GM21723 (cell line): ENCODE measurements at regions not wholly inside any gene's neighbourhood (a gene's known extent, or its start where the extent isn't known, plus 50 kb on each side); places are given as distances from the start of the nearest gene placed in this dataset.

ENCODE experiments used
- ATAC-seq: cut with Tn5 transposase; IDR thresholded peaks from one replicate; pipeline ENCODE4 v1.9.1; 2021; ENCODE audit warnings: mild to moderate bottlenecking, moderate library complexity; ENCODE audit not compliant: unreplicated experiment

- ATAC-seq: no peak
Observed at GRCh38 chr22:27424319-27424718, 377.2 kb downstream of the MN1 start.

GRCh38 chr22:27429476-27429875, 372.1 kb downstream of the MN1 start:
- ATAC-seq: no peak

DNA sequence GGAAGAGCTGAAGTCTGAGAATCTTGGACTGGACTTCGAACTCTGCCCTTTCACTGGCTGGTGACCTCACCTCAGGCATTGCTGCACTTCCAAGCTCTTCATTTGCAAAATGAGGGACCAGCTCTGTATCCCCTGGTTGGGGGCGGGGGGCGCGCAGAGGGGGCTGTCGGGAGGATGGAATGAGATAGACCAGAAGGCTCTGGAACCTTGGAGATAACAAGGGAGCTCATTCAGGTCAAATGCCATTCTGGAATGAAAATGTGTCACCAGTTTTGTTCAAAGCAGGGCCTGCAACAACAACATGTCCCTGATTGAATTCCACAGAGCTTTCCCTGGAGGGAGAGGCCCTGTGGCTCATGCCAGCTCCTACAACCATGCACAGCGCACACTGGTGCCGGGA, 370.5 kb downstream of the MN1 start:
- ATAC-seq: no peak

DNA sequence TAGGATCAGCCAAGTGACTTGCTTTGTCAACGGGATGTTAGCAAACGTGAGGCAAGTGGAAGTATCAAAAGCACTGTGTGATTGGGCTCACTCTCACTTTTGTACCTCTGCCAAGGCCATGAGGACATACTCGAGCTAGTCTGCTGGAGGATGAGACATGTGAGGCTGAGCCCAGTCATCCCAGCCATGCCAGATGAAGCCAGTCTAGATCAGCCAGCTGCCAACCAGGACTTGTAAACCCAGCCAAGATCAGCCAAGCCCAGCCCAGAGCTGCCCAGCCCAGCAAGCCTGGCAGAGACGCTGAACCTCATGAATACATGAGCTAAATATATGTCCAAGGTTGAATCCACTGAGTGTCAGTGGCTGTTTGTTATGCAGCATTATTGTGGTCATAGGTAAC, 369.7 kb downstream of the MN1 start:
- ATAC-seq: no peak

GRCh38 chr22:27433099-27433498, 368.5 kb downstream of the MN1 start:
- no peak for ATAC-seq

DNA sequence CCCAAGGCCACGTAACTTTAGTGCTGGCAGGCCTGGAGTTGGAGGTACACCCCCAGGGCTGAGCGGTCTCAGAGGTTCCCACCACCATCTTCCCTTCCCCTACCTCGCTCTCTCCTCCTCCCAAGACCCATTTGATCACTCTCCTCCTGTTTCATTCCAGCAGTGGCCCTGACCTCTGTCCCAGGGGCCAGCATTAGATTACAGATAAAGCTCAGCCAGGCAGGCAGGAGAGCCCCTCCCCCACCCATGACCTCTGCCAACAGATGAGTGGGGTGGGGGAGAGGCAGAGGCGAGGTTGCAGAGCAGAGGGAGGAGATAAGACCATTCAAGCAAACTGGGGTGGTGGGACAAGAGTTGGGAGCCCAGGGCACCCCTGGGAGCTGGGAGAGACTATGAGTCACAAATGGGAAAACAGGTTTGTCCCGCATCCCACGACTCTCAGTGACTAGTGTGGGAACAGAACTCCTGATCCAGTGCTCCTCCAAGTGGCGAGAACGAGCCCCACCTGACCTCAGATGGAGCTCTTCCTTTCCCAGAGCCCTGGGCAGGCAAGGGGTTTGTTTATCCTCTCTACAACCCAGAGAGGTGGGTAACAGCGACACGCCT, 367.9 kb downstream of the MN1 start:
- ATAC-seq: no peak

DNA sequence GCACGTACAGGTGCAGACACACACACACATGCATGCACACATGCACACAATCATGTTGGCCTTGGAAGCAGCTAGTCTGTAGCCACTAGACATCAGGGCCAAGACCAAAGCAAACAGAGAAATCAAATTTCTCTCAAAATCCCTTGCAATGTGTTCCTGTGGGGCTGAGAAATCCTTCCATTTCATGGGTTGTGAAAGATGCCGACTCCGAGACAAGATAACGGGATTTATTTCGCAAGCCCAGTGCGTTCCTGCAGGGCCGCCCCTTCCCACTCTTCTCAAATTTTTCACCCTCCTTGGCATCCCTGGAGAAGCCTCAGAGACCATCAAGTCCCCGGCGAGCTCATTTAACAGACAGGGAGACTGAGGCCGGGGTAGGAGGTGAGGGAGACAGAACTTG, 366.7 kb downstream of the MN1 start:
- no peak for ATAC-seq

DNA sequence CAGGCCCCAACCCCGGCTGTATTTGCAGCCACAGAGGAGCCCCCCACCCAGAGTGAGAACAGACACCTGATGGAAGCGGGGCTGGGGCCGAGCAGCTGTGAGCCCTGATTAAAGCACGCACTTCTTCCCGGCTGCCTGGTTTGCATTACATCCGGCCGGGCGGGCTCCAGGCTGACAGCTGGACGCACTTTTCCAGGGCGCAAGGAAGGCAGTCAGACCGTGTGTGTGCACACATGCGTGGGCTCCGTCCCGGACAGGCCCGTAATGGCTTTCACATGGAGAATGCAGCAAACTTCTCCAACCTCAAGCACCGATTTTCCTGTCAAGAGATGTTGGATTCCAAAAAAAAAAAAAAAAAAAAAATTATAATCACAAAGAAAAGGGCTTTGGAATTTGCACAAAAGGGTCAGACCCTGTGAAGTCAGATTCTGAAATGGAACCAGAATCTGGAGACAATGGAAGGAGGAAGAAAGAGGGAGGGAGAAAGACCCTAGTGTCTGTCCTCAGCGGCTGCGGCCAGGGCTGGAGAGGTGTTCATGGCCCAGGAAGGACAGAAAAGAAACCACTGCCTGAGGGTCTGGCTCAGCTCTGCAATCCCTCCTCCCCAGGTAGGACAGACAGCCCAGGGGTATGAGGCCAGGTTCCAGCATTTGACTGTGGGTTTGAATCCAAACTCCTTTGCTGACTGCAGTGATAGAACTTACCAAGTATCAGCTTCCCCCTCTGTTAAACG, 365.5 kb downstream of the MN1 start:
- ATAC-seq: no peak

DNA sequence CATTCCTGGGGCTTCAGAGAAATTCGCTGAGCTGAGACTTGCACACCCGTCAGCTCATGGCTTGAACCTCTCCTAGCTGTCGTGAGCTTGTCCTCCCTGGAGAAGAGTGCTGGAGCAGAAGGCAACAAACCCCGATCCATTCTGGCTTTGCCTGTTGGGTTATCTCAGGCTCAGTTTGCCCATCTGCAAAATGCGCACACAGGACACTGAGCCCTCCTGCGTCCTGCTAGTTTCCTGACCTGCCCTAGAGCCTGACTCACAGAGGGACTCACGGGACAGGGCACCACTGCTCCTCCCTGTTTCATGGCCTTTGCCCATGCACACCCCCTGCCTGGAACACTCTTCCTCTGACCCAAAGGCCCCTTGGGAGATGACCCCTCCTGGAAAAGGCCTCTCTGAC, 365.0 kb downstream of the MN1 start:
- no peak for ATAC-seq

DNA sequence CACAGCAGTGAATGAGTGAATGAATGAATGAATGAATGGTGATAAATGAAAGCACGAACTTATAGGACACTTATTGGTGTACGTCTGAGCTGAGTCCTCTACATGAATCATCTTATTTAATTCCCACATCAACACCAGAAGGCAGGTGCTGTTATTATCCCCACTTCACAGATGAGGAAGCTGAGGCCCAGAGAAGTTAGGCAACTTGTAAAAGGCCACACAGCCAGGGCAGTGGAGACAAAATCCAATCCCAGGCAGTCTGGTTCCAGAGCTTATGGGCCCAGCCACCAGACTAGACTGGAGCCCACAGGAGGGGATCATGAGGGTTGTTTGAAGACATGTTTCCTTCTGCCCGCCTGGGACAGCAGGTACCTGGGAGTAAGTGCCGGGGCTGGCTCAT, 364.0 kb downstream of the MN1 start:
- ATAC-seq: no peak

- ATAC-seq: no peak
Observed at GRCh38 chr22:27438271-27438980, 363.1 kb downstream of the MN1 start.

DNA sequence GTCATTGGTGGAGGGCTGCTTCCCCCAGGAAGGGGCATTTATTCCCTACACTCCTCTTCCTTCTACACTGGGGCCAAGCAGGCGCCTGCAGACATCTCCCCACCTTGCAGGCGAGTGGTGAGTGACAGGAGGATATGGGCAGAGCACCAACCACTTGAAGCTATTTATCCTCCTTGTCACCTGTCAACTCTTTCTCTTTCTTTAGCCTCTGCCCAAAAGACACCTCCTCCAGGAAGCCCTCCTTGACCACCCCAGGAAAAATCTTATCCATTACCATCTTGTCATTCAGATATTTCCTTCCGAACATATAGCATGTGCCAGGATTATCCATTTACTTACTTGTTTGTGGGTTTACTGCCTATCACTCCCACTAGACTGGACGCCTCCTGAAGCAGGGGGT, 362.4 kb downstream of the MN1 start:
- ATAC-seq: no peak

DNA sequence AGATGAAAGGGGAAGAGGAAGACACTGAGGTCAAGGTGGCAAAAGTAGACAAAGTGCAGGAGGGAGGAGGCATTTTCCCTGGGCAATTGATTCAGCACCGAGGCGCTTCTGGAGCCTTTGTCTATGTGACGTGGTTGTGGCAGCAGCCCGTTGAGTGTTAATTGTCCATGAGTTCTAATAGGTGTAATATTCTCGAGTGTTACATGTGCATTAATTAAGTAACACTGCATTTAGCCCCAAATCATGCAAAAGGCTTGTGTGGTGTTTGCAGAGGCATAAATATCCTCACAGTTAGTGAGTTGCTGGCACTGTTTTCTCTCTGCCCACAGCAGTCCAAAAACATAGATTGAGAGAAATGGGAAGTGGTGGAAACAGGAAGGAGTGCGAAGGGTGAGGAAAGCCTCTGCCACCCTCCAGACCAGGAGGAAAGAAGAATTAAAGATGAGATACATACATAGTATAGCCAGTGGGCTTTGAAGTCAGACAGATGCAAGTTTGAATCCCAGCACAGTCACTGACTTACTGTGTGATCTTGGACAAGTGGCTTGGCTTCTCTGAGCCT, 361.2 kb downstream of the MN1 start:
- ATAC-seq: no peak

DNA sequence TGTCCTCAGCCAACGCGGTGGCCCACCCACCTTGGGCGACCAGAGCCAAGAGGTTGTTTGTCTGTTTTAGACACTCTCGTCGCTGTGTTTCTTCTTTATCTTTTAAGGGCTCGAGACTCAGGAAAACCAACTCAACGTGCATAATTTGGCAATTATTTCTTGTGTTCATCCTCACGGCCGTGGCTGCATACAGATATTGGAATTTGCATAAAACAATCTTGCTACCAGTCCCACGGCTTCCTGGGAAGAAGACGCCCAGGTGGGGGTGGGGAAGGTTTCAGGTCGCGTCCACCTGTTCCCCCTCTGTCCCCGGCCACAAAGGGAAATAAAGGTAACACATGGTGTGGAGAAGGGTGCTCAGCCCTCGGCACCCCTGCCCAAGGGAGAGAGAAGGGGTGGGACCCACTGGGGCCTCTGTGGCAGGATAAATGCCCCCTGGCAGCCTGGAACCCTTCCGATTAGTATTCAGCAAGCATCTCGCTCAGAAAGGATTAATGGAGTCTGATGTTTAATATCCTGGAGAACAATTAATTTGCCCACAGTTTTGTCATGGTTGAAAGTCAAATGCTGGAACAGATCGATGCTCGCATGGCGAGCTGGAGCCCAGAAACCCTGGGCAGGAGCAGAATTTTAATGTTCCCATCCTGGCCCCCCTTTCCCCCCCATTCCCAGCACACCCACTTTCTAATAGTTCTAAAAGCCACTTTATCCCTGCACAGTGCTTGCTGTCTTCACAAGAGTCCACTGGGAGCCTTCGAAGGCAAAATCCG, 359.7 kb downstream of the MN1 start:
- no peak for ATAC-seq

DNA sequence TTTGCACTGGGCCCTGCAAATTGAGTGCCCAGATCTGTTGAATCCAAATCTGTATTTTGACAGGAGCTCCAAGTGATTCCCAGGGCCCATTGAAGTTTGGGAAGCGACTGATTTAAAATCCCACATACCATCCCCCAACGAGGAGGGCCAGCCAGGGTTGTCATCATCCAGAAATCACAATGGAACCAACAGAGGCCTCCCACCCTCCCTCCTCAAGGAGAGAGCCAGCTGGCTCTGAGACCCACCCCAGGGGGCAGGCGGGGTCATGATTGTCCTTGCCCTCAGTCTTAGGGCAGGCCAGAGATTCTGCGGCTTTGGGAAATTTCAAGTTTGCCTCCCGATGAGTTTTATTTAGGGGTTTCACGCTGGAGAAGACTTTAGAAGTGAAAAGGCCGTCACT, 358.2 kb downstream of the MN1 start:
- ATAC-seq: no peak

DNA sequence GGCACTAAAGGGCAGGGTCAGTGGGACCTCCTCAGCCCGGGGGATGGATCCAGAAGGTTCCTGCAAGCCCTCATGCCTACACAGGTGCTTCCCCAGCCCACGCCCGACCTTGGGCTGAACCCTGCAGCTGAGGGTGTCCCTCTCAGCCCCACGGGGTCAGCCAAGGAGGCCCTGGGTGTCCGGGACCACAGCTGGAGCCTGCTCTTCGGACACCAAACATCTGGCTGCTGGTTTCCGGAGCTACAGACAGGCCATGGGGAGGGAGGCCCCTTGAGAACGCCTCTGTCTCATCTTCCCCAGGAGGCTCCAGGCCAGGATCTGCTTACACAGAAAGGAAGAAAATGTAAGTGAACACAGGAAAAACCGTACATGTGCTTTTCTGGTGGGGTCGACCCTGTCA, 355.7 kb downstream of the MN1 start:
- no peak for ATAC-seq

GRCh38 chr22:27447289-27447688, 354.3 kb downstream of the MN1 start:
- ATAC-seq: no peak

DNA sequence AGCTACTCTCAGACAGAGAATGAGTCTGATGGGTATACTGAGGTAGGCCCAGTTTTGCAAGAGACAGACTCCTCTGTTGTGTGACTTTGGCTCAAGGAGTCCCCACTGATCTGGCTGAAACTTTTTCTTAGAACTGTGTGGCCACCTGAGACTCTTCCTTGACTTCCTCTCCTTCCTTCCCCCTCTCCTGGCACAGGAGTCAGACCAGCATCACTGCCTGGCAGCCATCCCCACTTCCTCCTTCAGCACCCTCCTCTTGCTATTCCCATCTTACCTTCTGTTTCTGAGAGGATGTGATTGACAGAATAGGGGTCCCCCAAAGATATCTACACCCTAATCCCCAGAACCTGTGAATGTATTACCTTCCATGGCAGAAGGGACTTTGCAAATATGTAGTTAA, 351.1 kb downstream of the MN1 start:
- no peak for ATAC-seq

GRCh38 chr22:27452245-27452644, 349.3 kb downstream of the MN1 start:
- ATAC-seq: no peak

DNA sequence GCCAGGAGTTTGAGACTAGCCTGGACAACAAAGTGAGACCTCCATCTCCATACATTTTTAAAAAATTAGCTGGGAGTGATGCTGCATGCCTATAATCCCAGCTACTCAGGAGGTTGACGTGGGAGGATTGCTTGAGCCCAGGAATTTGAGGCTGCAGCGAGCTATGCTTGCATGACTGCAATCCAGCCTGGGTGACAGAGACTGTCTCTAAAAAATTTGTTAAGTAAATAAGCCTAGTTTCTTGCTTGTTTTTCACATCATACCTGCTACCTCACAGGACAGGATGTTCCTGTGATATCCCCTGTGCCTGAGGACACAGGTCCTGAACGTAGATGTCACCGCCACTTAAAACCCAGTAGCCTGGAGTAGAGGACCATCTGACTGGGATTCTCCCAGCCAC, 348.6 kb downstream of the MN1 start:
- ATAC-seq: no peak

DNA sequence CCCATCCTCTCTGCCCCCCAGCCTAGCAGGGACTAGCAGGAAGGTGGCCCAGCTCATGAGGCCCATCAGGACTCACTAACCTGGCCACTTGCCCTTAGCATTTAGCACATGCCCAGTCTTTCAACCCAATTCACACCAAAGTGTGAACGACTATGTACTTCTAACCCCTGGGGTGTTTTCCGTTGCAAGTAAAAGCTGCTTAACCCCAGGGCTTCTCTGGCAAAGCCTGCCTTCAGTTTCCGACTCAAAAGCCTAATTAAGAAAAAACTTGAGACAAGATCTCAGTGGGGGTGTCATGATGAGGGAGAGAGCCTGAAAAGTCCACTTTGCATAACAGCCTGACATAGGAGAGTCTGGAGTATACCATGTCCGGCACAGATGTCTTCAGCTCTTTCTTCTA, 347.8 kb downstream of the MN1 start:
- ATAC-seq: no peak
